GM12801 (cell line): ENCODE measurements at regions not wholly inside any gene's neighbourhood (a gene's known extent, or its start where the extent isn't known, plus 50 kb on each side); places are given as distances from the start of the nearest gene placed in this dataset.

Experiments
- CTCF ChIP-seq: IDR thresholded peaks from one replicate; pipeline ENCODE4 v1.5.1; 2011; ENCODE audit warnings: control low read depth; ENCODE audit not compliant: insufficient read length; ENCODE audit errors: extremely low read depth

GRCh38 chr3:182596676-182597410 lies 196.5 kb upstream of the ATP11B start:
- no peak for TF ChIP-seq CTCF

DNA sequence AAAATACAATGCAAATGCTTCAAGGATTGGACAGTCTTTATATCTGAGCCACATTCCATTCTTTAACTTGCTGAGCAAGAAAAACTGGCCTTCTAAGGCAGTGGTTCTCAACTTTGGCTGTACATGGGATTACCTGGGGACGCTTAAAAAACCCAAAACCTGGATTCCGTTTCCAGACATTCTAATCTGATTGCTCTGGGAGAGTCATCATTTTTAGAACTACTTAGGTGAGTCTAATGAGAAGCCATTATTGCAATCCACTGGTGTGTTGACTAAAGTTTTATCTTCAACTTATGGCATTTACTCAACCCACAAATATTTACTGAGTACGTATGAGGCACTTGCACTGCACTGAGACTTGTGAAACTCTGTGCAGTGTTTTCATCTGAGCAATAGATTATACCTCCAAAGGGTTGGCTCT lies 195.7 kb upstream of the ATP11B start:
- no peak for TF ChIP-seq CTCF

DNA sequence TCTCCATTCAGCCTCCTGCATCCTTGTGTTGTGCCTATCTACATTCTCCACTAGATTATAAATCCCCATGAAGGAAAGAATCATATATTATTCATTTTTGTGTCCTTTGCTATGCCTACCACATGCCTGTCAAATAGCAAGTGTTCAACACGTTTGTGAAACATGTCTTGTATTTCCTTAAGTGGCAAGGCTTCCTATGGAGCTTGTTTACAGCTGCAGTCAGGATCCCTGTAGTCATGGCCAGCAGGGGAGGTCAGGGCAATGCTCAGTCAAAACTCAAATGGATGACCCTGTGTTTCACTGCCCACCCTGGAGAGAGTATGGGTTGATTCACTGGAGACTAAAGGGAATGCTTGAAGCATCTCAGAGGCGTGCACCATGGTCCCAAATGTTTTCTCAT lies 191.7 kb upstream of the ATP11B start:
- no peak for TF ChIP-seq CTCF

DNA sequence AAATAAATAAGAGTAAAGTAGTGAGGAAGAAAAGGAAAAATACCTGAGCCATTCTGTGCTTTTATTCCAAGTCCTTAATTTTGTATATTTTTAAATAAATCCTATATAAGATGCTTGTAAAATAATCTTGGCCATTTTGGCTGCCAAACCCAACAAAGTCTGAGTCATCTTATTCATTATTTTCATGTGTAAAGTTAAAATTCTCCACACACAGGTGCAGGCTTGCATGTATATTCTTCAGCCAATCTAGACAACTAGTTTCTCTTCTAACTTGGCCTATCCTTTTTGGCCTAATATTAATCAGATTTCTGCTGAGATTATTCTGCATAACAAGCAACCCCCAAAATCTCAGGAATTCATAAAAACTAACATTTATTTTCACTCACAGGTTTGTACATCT lies 189.8 kb upstream of the ATP11B start:
- no peak for TF ChIP-seq CTCF

DNA sequence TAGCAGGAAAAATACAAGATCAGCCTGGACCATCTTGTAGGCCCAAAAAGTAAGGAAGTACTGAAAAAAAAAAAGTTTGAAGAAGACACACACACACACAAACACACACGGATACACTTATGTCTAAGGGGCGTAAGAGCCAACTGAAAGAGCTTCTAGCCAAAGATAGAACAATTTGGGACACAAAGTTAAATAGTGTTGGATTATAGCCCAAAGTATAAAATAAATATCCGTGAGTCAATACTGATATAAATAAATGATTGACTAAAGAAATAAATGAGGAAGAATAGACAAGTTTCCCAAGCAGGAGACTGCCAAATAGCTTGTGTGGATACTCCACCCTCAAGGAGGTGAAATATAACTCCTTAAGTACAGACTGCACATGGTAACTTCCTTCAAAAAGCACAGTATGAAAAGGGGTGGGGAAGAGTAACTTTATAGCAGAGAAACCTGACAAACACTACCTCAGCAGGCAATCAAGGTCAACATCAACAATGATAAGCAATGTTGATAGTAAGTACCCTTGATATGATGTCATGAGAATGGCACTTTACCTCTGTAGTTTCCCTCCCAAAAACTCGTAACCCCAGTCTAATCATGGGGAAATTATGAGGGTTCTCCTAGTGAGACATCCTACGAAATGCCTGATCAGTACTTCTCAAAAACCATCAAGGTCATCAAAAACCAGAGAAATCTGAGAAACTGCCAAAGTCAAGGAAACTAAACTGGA lies 187.3 kb upstream of the ATP11B start:
- no peak for TF ChIP-seq CTCF

- TF ChIP-seq CTCF, result no peak
These were observed 186.3 kb upstream of the ATP11B start for GRCh38 chr3:182606905-182607504.

DNA sequence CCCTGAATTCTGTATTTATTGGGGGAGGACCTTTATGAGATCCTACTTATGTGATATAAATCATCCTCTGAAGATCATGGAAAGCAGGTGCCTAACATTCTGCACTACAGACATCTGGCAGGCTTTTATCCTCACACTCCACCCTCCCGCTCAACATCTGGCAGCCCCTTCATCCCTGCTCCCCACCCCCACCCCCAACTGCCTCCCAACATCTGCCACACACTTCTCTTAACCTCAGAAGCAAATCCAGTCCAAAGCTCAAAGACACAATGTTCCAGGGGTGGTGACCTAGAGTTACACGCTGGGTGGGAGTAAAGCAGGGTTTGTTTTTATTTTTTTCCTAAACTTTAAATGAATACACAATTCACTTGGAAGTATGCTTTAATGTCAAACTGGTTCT lies 184.5 kb upstream of the ATP11B start:
- TF ChIP-seq CTCF, result no peak
